Ascending aorta (tissue), 2 donors: ENCODE measurements at regions not wholly inside any gene's neighbourhood (a gene's known extent, or its start where the extent isn't known, plus 50 kb on each side); places are given as distances from the start of the nearest gene placed in this dataset.

Experiments
- DNase-seq, 2 donors: peaks; one replicate each; pipeline ENCODE4 v3.0.0-alpha.2; 2019; ENCODE audit warnings: low spot score in 2 of 2
- H3K27ac ChIP-seq, 2 donors: fragments of 200-600 bp; sonication (generic); one replicate each; pipeline ENCODE4 v1.5.1; 2016 to 2017; ENCODE audit warnings: mild to moderate bottlenecking in 1 of 2
- H3K27me3 ChIP-seq: fragments of 200-600 bp; sonication (generic); one replicate; pipeline ENCODE4 v1.5.1; 2017
- H3K36me3 ChIP-seq, 2 donors: fragments of 200-600 bp; sonication (generic); one replicate each; pipeline ENCODE4 v1.5.1; 2016
- H3K4me1 ChIP-seq, 2 donors: fragments of 200-600 bp; sonication (generic); one replicate each; pipeline ENCODE4 v1.5.1; 2016 to 2017; ENCODE audit warnings: mild to moderate bottlenecking in 1 of 2
- H3K4me3 ChIP-seq, 2 donors: fragments of 200-600 bp; sonication (generic); one replicate each; pipeline ENCODE4 v1.5.1; 2016 to 2017; ENCODE audit warnings: mild to moderate bottlenecking in 1 of 2
- H3K9me3 ChIP-seq, 2 donors: fragments of 200-600 bp; sonication (generic); one replicate each; pipeline ENCODE4 v1.5.1; 2016
- intact Hi-C: fragments of 100-400 bp; cut with DNase I; formaldehyde crosslinking; loops from one replicate; pipeline ENCODE4 v1.15.1; 2023
- TF ChIP-seq, protein P1 (sequence below), 3 experiments: fragments of 200-600 bp in 2 of 3; fragments of 450-650 bp in 1 of 3; sonication (generic) in 2 of 3; IDR thresholded peaks; one replicate each; pipeline ENCODE4 v1.5.1; 2016 to 2019; ENCODE audit warnings: antibody characterized with exemption in 3 of 3, mild to moderate bottlenecking in 1 of 3, moderate library complexity in 1 of 3

DNA sequence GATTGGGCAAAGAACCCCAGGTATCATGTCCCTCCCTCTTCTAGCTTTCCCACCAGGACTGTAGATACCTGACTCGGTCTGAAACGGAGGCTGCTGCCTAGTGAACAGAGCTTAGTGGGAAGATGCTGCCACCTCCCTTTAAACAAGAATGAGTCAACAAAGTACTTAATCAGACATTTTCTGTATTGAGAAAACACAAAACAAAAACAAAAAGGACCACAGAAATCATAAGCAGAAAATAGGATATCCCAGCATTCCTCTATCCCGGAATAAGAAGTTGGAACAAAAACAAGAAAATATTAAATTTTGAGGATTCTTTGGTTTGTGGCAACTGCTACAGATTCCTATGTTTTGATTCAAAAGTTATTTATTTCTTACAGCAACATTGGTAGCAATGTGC lies 51.7 kb upstream of the COL8A1 start:
- DNase-seq = no peak
- Histone ChIP-seq H3K36me3 (no peaks in the 10 kb centered on the region), H3K9me3 (no peaks in the 10 kb centered on the region), H3K4me3 (no peak overlapping the region), H3K27me3 (no peaks in the 10 kb centered on the region), H3K4me1 (peaks cover 0 to 2% of the 10 kb centered on the region in 2 donors), H3K27ac (no peak overlapping the region)
- intact Hi-C loops = no loop called here
- TF ChIP-seq, protein P1, sequence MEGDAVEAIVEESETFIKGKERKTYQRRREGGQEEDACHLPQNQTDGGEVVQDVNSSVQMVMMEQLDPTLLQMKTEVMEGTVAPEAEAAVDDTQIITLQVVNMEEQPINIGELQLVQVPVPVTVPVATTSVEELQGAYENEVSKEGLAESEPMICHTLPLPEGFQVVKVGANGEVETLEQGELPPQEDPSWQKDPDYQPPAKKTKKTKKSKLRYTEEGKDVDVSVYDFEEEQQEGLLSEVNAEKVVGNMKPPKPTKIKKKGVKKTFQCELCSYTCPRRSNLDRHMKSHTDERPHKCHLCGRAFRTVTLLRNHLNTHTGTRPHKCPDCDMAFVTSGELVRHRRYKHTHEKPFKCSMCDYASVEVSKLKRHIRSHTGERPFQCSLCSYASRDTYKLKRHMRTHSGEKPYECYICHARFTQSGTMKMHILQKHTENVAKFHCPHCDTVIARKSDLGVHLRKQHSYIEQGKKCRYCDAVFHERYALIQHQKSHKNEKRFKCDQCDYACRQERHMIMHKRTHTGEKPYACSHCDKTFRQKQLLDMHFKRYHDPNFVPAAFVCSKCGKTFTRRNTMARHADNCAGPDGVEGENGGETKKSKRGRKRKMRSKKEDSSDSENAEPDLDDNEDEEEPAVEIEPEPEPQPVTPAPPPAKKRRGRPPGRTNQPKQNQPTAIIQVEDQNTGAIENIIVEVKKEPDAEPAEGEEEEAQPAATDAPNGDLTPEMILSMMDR (IDR thresholded peaks at IDR 0.05) = peak in 1 of 3 experiments; percentile 8

DNA sequence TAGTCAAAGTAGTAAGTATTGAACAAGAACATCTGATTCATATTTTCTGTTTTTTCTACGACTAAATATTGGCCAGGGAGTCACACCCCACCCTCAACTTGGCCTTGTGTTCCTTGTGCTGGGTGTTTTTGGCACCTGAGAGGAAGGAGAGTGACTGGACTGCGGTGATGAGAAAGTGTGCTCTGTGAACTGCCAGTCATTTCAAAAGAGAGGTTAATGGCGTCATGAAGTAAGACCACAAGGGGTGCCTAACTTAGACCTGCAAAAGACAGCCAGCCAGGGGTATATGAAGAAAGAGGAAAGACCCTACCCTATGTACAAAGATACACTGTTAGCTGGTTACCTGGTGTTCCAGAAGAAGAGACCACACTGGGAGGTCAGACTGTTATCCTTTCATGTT lies 58.4 kb upstream of the COL8A1 start:
- intact Hi-C loops = no loop called here
- no peaks in the 10 kb centered on the region for H3K4me1 ChIP-seq
- no peaks in the 10 kb centered on the region for H3K36me3 ChIP-seq
- peaks cover 0 to 10% of the 10 kb centered on the region in 2 donors for H3K9me3 ChIP-seq
- H3K4me3 ChIP-seq = no peak overlapping the region
- no peak for DNase-seq
- no peaks in the 10 kb centered on the region for H3K27me3 ChIP-seq
- H3K27ac ChIP-seq = no peak overlapping the region
- TF ChIP-seq, protein P1 (IDR thresholded peaks at IDR 0.05) = no peak

GRCh38 chr3:99579246-99579645 lies 59.1 kb upstream of the COL8A1 start:
- no peak for DNase-seq
- H3K27ac ChIP-seq = no peak overlapping the region
- intact Hi-C loops = no loop called here
- H3K4me3 ChIP-seq = no peak overlapping the region
- no peaks in the 10 kb centered on the region for H3K36me3 ChIP-seq
- H3K9me3 ChIP-seq = peaks cover 0 to 10% of the 10 kb centered on the region in 2 donors
- H3K4me1 ChIP-seq = no peaks in the 10 kb centered on the region
- H3K27me3 ChIP-seq = no peaks in the 10 kb centered on the region
- TF ChIP-seq, protein P1 (IDR thresholded peaks at IDR 0.05) = no peak

DNA sequence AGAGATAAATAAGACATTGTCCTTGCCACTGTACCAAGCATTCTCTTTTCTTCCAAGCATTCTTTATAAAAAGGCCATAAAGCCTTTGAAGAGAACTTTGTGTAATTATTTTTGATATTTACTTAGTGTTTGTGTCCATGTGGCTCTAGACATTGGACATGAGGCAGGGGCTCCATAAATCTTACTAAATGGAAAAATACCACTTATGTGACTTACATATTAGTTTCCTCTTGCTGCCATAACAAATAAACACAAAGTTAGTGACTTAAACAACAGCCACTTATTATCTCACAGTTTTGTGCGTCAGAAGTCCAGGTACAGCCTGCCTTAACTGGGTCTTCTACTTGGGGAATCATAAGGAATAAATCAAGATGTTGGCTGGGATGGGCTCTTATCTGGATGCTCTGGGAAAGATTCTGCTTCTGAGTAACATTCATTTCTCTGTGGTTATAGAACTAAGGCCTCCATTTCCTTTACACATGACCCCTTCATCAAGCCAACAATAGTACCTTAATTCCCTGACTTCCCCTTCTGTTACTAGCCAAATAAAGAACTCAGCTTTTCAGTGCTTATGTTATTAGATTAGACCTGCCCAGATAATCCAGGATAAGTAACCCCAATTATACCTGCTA lies 59.9 kb upstream of the COL8A1 start:
- intact Hi-C loops = no loop called here
- Histone ChIP-seq H3K4me1 (no peaks in the 10 kb centered on the region), H3K9me3 (peaks cover 0 to 10% of the 10 kb centered on the region in 2 donors), H3K27ac (no peak overlapping the region), H3K27me3 (no peaks in the 10 kb centered on the region), H3K36me3 (no peaks in the 10 kb centered on the region), H3K4me3 (no peak overlapping the region)
- TF ChIP-seq, protein P1 (IDR thresholded peaks at IDR 0.05) = no peak
- DNase-seq = no peak

DNA sequence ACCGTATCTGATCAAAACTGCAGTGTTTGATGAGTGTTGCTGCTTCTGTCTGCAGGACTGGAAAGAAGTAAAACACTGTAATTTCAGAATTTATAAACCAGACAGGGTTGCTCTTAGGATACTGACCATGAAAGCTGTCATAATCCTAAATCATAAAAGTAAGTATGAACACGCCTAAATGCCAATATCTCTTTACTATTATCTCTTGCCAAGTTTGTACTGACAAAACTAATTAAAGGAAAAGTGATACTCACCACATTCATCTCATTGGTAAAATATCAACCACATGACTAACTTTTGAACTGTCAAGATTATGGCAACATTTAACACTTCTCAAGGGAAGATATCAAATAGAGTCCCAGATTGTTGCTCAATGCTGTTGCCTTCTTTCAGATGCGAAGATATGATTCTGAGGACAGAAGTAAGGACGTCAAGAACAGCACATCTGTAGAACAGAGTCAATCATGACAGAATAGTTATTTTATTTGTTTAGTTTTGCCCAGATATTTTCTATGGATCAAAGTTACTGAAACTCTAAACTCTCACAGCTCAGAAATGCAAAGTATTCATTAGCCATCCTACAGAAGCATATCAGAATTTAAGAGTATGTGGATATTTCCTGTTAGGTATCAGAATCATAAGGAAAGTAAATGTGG lies 61.4 kb upstream of the COL8A1 start:
- no peak overlapping the region for H3K4me3 ChIP-seq
- intact Hi-C loops = no loop called here
- H3K4me1 ChIP-seq = no peaks in the 10 kb centered on the region
- H3K27ac ChIP-seq = no peak overlapping the region
- H3K27me3 ChIP-seq = no peaks in the 10 kb centered on the region
- TF ChIP-seq, protein P1 (IDR thresholded peaks at IDR 0.05) = no peak
- DNase-seq = no peak
- H3K36me3 ChIP-seq = no peaks in the 10 kb centered on the region
- H3K9me3 ChIP-seq = peaks cover 0 to 10% of the 10 kb centered on the region in 2 donors
